NCI-H187 (cell line): ENCODE measurements at regions not wholly inside any gene's neighbourhood (a gene's known extent, or its start where the extent isn't known, plus 50 kb on each side); places are given as distances from the start of the nearest gene placed in this dataset.

Experiments used
- DNase-seq, 2 experiments: peaks; one replicate each; lab custom pipeline; 2025; lab: John Stamatoyannopoulos, UW

GRCh38 chr6:130766239-130767144 lies 60.7 kb upstream of the SMLR1 start:
- no peak for DNase-seq

DNA sequence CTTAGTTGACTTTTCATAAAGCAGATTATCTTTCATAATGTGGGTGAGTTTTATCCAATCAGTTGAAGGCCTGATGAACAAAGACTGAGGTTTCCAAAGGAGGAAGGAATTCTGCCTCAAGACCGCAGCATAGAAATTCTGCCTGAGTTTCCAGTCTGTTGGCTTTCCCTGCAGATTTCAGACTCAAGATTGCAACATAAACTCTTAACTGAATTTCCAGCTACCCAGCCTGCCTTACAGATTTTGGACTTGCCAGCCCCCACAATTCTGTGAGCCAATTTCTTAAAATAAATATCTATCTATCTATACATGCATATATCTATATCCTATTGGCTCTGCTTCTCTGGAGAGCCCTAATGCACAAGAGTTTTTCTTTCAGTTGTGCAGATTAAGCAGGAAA lies 57.3 kb upstream of the SMLR1 start:
- DNase-seq = no peak

DNA sequence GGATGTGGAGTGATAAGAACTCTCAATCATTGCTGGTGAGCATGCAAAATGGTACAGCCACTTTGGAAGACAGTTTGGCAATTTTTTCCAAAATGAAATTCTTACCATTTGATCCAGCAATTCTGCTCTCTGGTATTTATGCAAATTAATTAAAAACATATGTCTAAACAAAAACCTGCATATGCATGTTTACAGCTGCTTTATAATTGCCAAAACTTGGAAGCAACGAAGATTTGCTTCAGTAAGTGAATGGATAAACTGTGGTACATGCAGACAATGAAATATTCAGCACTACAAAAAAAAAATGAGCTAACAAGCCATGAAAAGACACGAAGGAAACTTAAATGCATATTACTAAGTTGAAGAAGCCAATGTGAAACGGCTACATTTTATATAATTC lies 55.5 kb upstream of the SMLR1 start:
- DNase-seq = no peak

- no peak for DNase-seq
Measured at GRCh38 chr6:130773860-130774259, 53.3 kb upstream of the SMLR1 start.

GRCh38 chr6:130775411-130776012 lies 51.7 kb upstream of the SMLR1 start:
- DNase-seq = no peak

- no peak for DNase-seq
Measured at GRCh38 chr6:130776287-130776925, 50.8 kb upstream of the SMLR1 start.
